ENCODE measurements at regions not wholly inside any gene's neighbourhood (a gene's known extent, or its start where the extent isn't known, plus 50 kb on each side); places are given as distances from the start of the nearest gene placed in this dataset.
"Not testable (repeated sequence)": the region's sequence is repeated elsewhere in the genome, so short reads cannot be mapped to it uniquely, and the experiment has no call there.

- intact Hi-C loops (cut with DNase I) = no loop called here
- H3K27me3 ChIP-seq = no peaks in the 10 kb centered on the region
- no peaks in the 10 kb centered on the region for H3K36me3 ChIP-seq
- no peak overlapping the region for H3K4me3 ChIP-seq
- TF ChIP-seq CTCF (IDR thresholded peaks at IDR 0.05) = no peak
- no peaks in the 10 kb centered on the region for H3K4me1 ChIP-seq
- no peak overlapping the region for H3K9ac ChIP-seq (ENCODE audit: low read depth in 2 of 2, low read length in 2 of 2)
- no peaks in the 10 kb centered on the region for H3K9me3 ChIP-seq
- DNase-seq = no peak
- H3K27ac ChIP-seq = no peak overlapping the region
These were observed 140.9 kb upstream of the WSB1 start for GRCh38 chr17:27153005-27153404.

- intact Hi-C loops (cut with DNase I) = no loop called here
- Histone ChIP-seq H3K4me1 (no peaks in the 10 kb centered on the region), H3K36me3 (no peaks in the 10 kb centered on the region), H3K4me3 (no peak overlapping the region), H3K27me3 (no peaks in the 10 kb centered on the region), H3K27ac (no peak overlapping the region), H3K9ac (ENCODE audit: low read depth in 2 of 2, low read length in 2 of 2) (no peak overlapping the region), H3K9me3 (no peaks in the 10 kb centered on the region)
- no peak for TF ChIP-seq CTCF (IDR thresholded peaks at IDR 0.05)
- DNase-seq = no peak
These were observed 138.0 kb upstream of the WSB1 start for GRCh38 chr17:27155866-27156265.

GRCh38 chr17:27157297-27157696 lies 136.6 kb upstream of the WSB1 start:
- Histone ChIP-seq H3K27ac (no peak overlapping the region), H3K27me3 (no peaks in the 10 kb centered on the region), H3K4me3 (no peak overlapping the region), H3K36me3 (no peaks in the 10 kb centered on the region), H3K4me1 (no peaks in the 10 kb centered on the region), H3K9me3 (no peaks in the 10 kb centered on the region), H3K9ac (ENCODE audit: low read depth in 2 of 2, low read length in 2 of 2) (no peak overlapping the region)
- intact Hi-C loops (cut with DNase I) = no loop called here
- no peak for DNase-seq
- TF ChIP-seq CTCF (IDR thresholded peaks at IDR 0.05) = no peak

- TF ChIP-seq CTCF (IDR thresholded peaks at IDR 0.05) = no peak
- Histone ChIP-seq H3K4me3 (no peak overlapping the region), H3K4me1 (no peaks in the 10 kb centered on the region), H3K9ac (ENCODE audit: low read depth in 2 of 2, low read length in 2 of 2) (no peak overlapping the region), H3K27me3 (no peaks in the 10 kb centered on the region), H3K36me3 (no peaks in the 10 kb centered on the region), H3K27ac (no peak overlapping the region), H3K9me3 (no peaks in the 10 kb centered on the region)
- intact Hi-C loops (cut with DNase I) = no loop called here
- no peak for DNase-seq
These were observed 136.0 kb upstream of the WSB1 start for GRCh38 chr17:27157898-27158297.

- intact Hi-C loops (cut with DNase I) = no loop called here
- Histone ChIP-seq H3K4me3 (no peak overlapping the region), H3K36me3 (no peaks in the 10 kb centered on the region), H3K9ac (ENCODE audit: low read depth in 2 of 2, low read length in 2 of 2) (no peak overlapping the region), H3K27me3 (no peaks in the 10 kb centered on the region), H3K9me3 (no peaks in the 10 kb centered on the region), H3K27ac (no peak overlapping the region), H3K4me1 (no peaks in the 10 kb centered on the region)
- no peak for DNase-seq
- TF ChIP-seq CTCF (IDR thresholded peaks at IDR 0.05) = no peak
These were observed 135.5 kb upstream of the WSB1 start for GRCh38 chr17:27158382-27158781.

GRCh38 chr17:27180322-27180721 lies 113.6 kb upstream of the WSB1 start:
- no peak for DNase-seq
- no peak overlapping the region for H3K27ac ChIP-seq
- intact Hi-C loops (cut with DNase I) = no loop called here
- TF ChIP-seq CTCF (IDR thresholded peaks at IDR 0.05) = no peak
- H3K36me3 ChIP-seq = no peaks in the 10 kb centered on the region
- no peak overlapping the region for H3K4me3 ChIP-seq
- H3K27me3 ChIP-seq = no peaks in the 10 kb centered on the region
- no peaks in the 10 kb centered on the region for H3K4me1 ChIP-seq
- H3K9ac ChIP-seq (ENCODE audit: low read depth in 2 of 2, low read length in 2 of 2) = no peak overlapping the region
- H3K9me3 ChIP-seq = no peaks in the 10 kb centered on the region

GRCh38 chr17:27181379-27181925 lies 112.5 kb upstream of the WSB1 start:
- H3K9ac ChIP-seq (ENCODE audit: low read depth in 2 of 2, low read length in 2 of 2); H3K4me1 ChIP-seq; H3K36me3 ChIP-seq; H3K9me3 ChIP-seq; intact Hi-C loops (cut with DNase I); DNase-seq; H3K27me3 ChIP-seq; H3K4me3 ChIP-seq; H3K27ac ChIP-seq: not testable (repeated sequence)
